GM06990 (cell line): ENCODE measurements at regions not wholly inside any gene's neighbourhood (a gene's known extent, or its start where the extent isn't known, plus 50 kb on each side); places are given as distances from the start of the nearest gene placed in this dataset.
"Not testable (repeated sequence)": the region's sequence is repeated elsewhere in the genome, so short reads cannot be mapped to it uniquely, and the experiment has no call there.

Experiments used
- DNase-seq: peaks from one replicate; pipeline ENCODE4 v3.0.0-alpha.2; 2011; ENCODE audit not compliant: insufficient read length; ENCODE audit errors: extremely low read depth
- H3K27me3 ChIP-seq: replicated peaks from 2 replicates; pipeline ENCODE4 v1.6.0; 2011; ENCODE audit warnings: low read length; ENCODE audit not compliant: control insufficient read depth, insufficient read depth
- H3K36me3 ChIP-seq: 2 replicates; pipeline ENCODE4 v1.5.1; 2011; ENCODE audit warnings: low read length; ENCODE audit not compliant: control insufficient read depth, insufficient read depth
- H3K4me3 ChIP-seq: replicated peaks from 2 replicates; pipeline ENCODE4 v1.5.1; 2011; ENCODE audit warnings: low read depth, mild to moderate bottlenecking, control low read depth, low read length
- CTCF ChIP-seq: IDR thresholded peaks from 2 replicates; pipeline ENCODE4 v1.5.1; 2011; ENCODE audit warnings: low read length, control low read depth, mild to moderate bottlenecking, inconsistent platforms; ENCODE audit not compliant: insufficient read depth, poor library complexity, severe bottlenecking

- Histone ChIP-seq H3K4me3 (no peak overlapping the region), H3K36me3 (no peaks in the 10 kb centered on the region), H3K27me3 (no peaks in the 10 kb centered on the region; the same call in 1 of the 2 replicates)
- TF ChIP-seq CTCF, result no peak
- DNase-seq, result no peak
These were observed 320.4 kb upstream of the CCNH start for GRCh38 chr5:87732875-87733768.

GRCh38 chr5:87729781-87730180 lies 317.1 kb upstream of the CCNH start:
- no peak overlapping the region for H3K4me3 ChIP-seq
- no peaks in the 10 kb centered on the region for H3K36me3 ChIP-seq
- no peak for DNase-seq
- H3K27me3 ChIP-seq, result no peaks in the 10 kb centered on the region; the same call in 1 of the 2 replicates
- TF ChIP-seq CTCF, result no peak

- Histone ChIP-seq H3K27me3 (no peaks in the 10 kb centered on the region; the same call in 1 of the 2 replicates), H3K36me3 (no peaks in the 10 kb centered on the region), H3K4me3 (no peak overlapping the region)
- TF ChIP-seq CTCF, result no peak
- DNase-seq, result no peak
These were observed 309.6 kb upstream of the CCNH start for GRCh38 chr5:87722286-87722685.

- H3K4me3 ChIP-seq, H3K27me3 ChIP-seq, DNase-seq, H3K36me3 ChIP-seq: not testable (repeated sequence)
These were observed 305.6 kb upstream of the CCNH start for GRCh38 chr5:87718224-87718925.

GRCh38 chr5:87717761-87718160 lies 305.0 kb upstream of the CCNH start:
- no peaks in the 10 kb centered on the region for H3K36me3 ChIP-seq
- no peak for DNase-seq
- H3K4me3 ChIP-seq, result no peak overlapping the region
- H3K27me3 ChIP-seq, result no peaks in the 10 kb centered on the region; the same call in 1 of the 2 replicates
- TF ChIP-seq CTCF, result no peak

- no peak for DNase-seq
- no peaks in the 10 kb centered on the region for H3K27me3 ChIP-seq
- H3K36me3 ChIP-seq, result no peaks in the 10 kb centered on the region
- TF ChIP-seq CTCF, result no peak
- H3K4me3 ChIP-seq, result no peak overlapping the region
These were observed 293.1 kb upstream of the CCNH start for GRCh38 chr5:87705876-87706275.
